Fibroblast of mammary gland (primary cell): ENCODE measurements at regions not wholly inside any gene's neighbourhood (a gene's known extent, or its start where the extent isn't known, plus 50 kb on each side); places are given as distances from the start of the nearest gene placed in this dataset.

Experiments used
- DNase-seq: peaks from one replicate; pipeline ENCODE4 v3.0.0-alpha.2; 2010; ENCODE audit warnings: low read depth
- H3K4me3 ChIP-seq: 2 replicates; pipeline ENCODE4 v1.5.1; 2011; ENCODE audit warnings: low read depth, mild to moderate bottlenecking, low read length, moderate library complexity; ENCODE audit not compliant: control insufficient read depth
- TF ChIP-seq, protein P1 (sequence below): conservative IDR thresholded peaks from 2 replicates; pipeline ENCODE4 v1.5.1; 2011; ENCODE audit warnings: low read depth, low read length, inconsistent platforms; ENCODE audit not compliant: control insufficient read depth, insufficient read depth

DNA sequence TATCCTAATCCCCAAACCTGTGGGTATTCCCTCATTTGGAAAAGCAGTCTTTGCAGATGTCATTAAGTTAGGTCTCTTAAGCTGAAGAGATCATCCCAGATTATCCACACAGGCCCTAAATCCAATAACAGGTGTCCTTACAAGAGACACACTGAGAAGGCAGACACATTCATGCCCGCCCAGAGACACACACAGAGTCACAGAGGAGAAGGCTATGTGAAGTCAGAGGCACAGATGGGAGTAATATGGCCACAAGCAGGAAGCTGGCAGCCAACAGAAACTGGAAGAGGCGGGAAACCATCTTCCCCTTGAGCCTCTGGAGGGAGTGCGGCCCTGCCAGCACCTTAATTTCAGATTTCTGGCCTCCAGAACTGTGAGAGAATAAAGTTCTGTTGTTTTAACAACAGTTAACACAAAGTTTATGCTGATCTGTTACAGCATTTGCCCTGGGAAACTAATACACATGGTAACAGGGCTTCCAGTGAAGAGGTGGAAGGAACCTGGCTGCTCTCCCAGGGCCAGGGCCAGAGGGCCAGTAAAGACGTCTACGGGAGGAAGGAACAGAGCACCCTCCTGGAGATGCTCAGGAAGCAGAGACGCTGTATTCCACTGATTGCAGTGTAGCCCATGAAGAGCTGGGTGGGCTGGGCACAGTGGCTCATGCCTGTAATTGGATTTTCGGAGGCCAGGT, 217.5 kb downstream of the GLI2 start:
- TF ChIP-seq, protein P1, sequence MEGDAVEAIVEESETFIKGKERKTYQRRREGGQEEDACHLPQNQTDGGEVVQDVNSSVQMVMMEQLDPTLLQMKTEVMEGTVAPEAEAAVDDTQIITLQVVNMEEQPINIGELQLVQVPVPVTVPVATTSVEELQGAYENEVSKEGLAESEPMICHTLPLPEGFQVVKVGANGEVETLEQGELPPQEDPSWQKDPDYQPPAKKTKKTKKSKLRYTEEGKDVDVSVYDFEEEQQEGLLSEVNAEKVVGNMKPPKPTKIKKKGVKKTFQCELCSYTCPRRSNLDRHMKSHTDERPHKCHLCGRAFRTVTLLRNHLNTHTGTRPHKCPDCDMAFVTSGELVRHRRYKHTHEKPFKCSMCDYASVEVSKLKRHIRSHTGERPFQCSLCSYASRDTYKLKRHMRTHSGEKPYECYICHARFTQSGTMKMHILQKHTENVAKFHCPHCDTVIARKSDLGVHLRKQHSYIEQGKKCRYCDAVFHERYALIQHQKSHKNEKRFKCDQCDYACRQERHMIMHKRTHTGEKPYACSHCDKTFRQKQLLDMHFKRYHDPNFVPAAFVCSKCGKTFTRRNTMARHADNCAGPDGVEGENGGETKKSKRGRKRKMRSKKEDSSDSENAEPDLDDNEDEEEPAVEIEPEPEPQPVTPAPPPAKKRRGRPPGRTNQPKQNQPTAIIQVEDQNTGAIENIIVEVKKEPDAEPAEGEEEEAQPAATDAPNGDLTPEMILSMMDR = no peak
- DNase-seq = no peak
- H3K4me3 ChIP-seq = no peak overlapping the region

DNA sequence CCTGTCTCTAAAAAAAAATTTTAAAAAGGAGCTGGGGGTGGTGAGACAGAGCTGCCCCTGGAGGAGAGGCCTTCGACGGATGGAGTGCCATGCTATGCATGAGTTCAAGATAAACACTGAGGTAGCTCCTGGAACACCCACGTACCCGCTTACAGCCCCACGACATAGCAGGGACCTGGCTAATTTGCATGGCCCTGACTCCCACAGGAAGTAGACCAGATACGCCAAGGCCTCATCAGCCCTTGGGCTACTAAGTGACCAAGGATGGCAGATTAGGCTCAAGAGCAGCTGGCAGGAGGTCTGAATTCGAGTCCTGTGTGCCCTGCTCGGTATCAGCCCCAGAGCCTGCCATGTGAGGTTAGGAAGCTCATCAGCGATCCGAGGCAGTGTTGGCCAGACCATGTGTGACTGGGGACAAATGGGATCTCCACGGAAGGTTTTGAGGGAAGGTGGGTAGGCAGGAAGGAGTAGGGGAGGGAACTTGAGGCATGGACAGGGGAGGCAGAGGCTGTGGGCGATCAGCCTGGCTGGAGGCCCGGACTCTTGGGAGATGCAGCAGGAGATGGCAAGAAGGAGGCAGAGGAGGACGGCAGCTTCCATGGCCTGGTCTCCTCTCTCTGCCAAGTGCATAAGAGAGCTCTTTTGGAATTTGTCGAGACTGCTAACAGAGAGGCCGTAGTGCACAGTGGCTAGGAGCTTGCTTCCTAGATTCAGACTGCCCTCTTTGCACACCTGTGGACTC, 218.3 kb downstream of the GLI2 start:
- no peak overlapping the region for H3K4me3 ChIP-seq
- TF ChIP-seq, protein P1 = no peak
- no peak for DNase-seq

DNA sequence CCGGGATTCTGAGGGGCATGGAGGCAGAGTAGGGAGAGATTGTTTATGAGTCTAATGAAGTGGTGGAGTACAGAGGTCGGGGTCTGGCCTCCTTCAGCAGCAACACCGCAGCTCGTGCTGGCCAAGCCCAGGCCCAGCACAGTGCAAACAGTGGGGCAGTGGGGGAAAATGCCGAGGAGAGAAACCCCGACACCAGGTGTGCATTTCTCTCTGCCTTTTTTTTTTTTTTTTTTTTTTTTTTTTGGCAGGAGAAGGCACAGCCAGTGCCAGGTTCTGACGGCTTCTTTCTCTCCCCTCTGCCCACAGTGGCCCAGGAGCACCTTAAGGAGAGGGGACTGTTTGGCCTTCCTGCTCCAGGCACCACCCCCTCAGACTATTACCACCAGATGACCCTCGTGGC, 219.3 kb downstream of the GLI2 start:
- TF ChIP-seq, protein P1 = no peak
- H3K4me3 ChIP-seq = no peak overlapping the region
- no peak for DNase-seq

DNA sequence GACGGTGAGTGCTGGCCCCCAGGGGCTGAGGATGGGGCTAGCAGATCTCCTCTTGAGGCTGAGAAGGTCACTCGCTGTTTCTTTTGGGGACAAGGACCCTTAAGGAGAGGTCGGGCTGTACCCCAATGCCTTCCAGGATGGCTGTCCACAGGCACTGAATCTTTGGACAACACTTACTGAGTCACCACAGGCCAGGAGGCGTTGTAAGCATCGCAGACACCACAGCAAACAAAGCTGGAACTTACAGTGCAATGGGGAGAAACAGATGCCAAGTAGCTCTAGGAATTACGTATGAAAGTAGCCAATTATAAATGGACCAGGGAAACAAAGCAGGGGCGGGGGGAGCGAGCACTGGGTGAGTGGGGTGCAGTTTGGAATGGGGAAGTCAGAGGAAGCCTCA, 219.8 kb downstream of the GLI2 start:
- no peak for DNase-seq
- TF ChIP-seq, protein P1 = no peak
- no peak overlapping the region for H3K4me3 ChIP-seq

DNA sequence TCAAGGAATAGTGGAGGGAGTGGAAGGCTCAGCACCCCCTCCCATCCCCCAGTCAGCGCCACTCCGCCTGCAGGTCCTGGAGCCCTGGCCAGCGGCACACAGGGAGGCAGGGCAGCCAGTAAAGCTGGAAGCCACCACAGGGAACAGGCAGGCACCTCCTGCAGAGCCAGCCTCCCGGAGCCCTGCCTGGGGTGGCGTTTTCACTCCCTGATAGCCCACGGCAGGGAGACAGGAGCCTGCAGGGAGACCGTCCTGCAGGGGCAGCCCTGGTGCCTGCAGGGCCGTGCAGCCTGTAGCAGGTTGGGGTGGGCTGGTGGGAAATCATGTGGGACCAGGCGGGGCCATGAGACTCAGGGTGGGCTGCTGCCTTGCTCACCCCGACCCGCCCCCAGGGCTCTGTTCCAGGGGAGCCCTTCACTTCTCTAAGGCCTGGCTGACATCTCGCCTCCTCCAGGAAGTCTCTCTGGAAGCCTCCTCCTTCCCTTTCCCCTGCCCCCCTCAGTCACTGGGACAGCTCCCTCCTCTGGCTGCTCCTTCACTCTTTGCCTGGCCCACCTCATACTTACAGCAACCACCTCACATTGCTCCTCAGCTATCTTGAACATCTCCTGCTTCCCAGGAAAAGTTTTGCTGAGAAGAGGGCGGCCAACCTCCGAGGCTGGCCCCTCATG, 221.0 kb downstream of the GLI2 start:
- no peak overlapping the region for H3K4me3 ChIP-seq
- TF ChIP-seq, protein P1 = no peak
- no peak for DNase-seq

DNA sequence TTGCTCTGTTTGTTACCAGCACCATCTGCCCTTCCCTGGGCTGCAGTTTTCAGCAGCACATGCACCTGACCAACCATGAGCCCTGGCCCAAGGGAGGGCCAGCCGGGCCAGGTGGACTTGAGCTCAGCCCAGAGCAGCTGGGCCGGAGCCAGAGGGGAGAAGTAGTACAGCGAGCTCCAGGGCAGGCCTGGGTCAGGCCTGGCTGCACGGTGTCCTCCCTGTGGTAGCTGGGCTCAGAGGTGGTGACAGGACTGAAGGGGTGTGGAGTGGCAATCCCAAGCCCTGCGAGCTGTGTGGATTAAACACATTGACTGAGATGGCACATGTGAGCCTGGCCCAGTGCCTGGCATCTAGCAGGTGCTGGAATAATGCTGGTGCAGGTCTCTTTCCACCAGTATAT, 222.2 kb downstream of the GLI2 start:
- H3K4me3 ChIP-seq = no peak overlapping the region
- TF ChIP-seq, protein P1 = no peak
- no peak for DNase-seq
